SK-N-SH (cell line): ENCODE measurements at regions not wholly inside any gene's neighbourhood (a gene's known extent, or its start where the extent isn't known, plus 50 kb on each side); places are given as distances from the start of the nearest gene placed in this dataset.

Source experiments
- MXI1 ChIP-seq: IDR thresholded peaks from 2 replicates; pipeline ENCODE4 v1.6.1; 2012; ENCODE audit warnings: mild to moderate bottlenecking, low read depth, low read length, improper control_type of control experiment
- TCF12 ChIP-seq: IDR thresholded peaks from 2 replicates; pipeline ENCODE4 v1.4.0; 2012
- TF ChIP-seq, protein P1 (sequence below): fragments of 200-600 bp; sonication (generic); IDR thresholded peaks from 2 replicates; pipeline ENCODE4 v1.6.1; 2017; ENCODE audit warnings: antibody characterized with exemption, mild to moderate bottlenecking, moderate library complexity

DNA sequence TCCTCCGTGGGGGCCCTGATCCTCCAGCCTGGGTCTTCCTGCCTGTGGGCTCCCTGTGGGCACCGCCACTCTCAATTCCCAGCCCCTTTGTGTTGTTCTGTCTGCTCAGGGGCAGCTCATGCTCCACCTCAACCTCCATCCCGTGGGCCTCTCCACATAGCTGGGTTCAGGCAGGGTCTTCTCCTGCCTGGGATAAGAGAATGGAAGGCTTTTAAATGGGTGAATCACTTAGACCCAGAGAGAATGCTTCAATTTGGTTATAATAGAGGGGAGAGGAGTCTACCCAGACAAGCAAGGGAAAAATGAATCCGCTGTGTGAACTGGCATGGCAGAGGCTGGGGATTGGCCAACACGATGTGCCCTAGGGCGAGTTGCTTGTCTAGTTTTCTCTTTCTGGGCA is 138.4 kb upstream of the MYCN start:
- TF ChIP-seq, protein P1, sequence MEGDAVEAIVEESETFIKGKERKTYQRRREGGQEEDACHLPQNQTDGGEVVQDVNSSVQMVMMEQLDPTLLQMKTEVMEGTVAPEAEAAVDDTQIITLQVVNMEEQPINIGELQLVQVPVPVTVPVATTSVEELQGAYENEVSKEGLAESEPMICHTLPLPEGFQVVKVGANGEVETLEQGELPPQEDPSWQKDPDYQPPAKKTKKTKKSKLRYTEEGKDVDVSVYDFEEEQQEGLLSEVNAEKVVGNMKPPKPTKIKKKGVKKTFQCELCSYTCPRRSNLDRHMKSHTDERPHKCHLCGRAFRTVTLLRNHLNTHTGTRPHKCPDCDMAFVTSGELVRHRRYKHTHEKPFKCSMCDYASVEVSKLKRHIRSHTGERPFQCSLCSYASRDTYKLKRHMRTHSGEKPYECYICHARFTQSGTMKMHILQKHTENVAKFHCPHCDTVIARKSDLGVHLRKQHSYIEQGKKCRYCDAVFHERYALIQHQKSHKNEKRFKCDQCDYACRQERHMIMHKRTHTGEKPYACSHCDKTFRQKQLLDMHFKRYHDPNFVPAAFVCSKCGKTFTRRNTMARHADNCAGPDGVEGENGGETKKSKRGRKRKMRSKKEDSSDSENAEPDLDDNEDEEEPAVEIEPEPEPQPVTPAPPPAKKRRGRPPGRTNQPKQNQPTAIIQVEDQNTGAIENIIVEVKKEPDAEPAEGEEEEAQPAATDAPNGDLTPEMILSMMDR: no peak
- no peak for TF ChIP-seq MXI1
- TF ChIP-seq TCF12: no peak
